Large intestine (tissue), 3 donors: ENCODE measurements at regions not wholly inside any gene's neighbourhood (a gene's known extent, or its start where the extent isn't known, plus 50 kb on each side); places are given as distances from the start of the nearest gene placed in this dataset.
A peak's percentile ranks its signal among the peaks of the same experiment; 100 is the strongest.

ENCODE experiments used
- DNase-seq, 2 donors: peaks; one replicate each; pipeline versions ENCODE4 v3.0.0 to v3.0.0-alpha.2; 2013
- H3K27ac ChIP-seq: one replicate; pipeline ENCODE4 v1.5.1; 2013; ENCODE audit warnings: low read length
- H3K27me3 ChIP-seq: 2 replicates; pipeline ENCODE4 v1.6.1; 2013; ENCODE audit warnings: low read length; ENCODE audit not compliant: control insufficient read depth, insufficient read depth
- H3K36me3 ChIP-seq: 2 replicates; pipeline ENCODE4 v1.6.1; 2013; ENCODE audit warnings: low read length; ENCODE audit not compliant: control insufficient read depth, insufficient read depth
- H3K4me1 ChIP-seq: one replicate; pipeline ENCODE4 v1.6.1; 2013; ENCODE audit warnings: low read length; ENCODE audit not compliant: control insufficient read depth, insufficient read depth
- H3K4me3 ChIP-seq: one replicate; pipeline ENCODE4 v1.5.1; 2013; ENCODE audit warnings: low read length
- H3K9me3 ChIP-seq: one replicate; pipeline ENCODE4 v1.6.1; 2013; ENCODE audit warnings: mild to moderate bottlenecking, low read depth, low read length, moderate library complexity; ENCODE audit not compliant: control insufficient read depth
- WGBS: methylation state at CpG from one replicate; pipeline ENCODE4 v1.1.5; 2013; ENCODE audit warnings: low lambda C conversion rate; ENCODE audit not compliant: insufficient coverage; 5-methylcytosine and 5-hydroxymethylcytosine counted together

GRCh38 chr9:80632041-80632440, 1057.3 kb downstream of the TLE1 start:
- H3K4me3 ChIP-seq, result no peak overlapping the region
- no peaks in the 10 kb centered on the region for H3K4me1 ChIP-seq
- no peaks in the 10 kb centered on the region for H3K9me3 ChIP-seq
- H3K27me3 ChIP-seq, result no peaks in the 10 kb centered on the region
- H3K27ac ChIP-seq, result no peak overlapping the region
- no peak for DNase-seq
- H3K36me3 ChIP-seq, result no peaks in the 10 kb centered on the region

- Histone ChIP-seq H3K36me3 (no peaks in the 10 kb centered on the region), H3K4me1 (no peaks in the 10 kb centered on the region), H3K27me3 (no peaks in the 10 kb centered on the region), H3K4me3 (no peak overlapping the region), H3K9me3 (no peaks in the 10 kb centered on the region), H3K27ac (no peak overlapping the region)
- 63% methylated on average over 1 of the region's 1 CpG for WGBS
- DNase-seq, result no peak
Observed at GRCh38 chr9:80622508-80622907, 1050.7 kb downstream of the TLE4 start.

- Histone ChIP-seq H3K27ac (no peak overlapping the region), H3K4me3 (no peak overlapping the region), H3K36me3 (no peaks in the 10 kb centered on the region), H3K27me3 (no peaks in the 10 kb centered on the region), H3K9me3 (no peaks in the 10 kb centered on the region), H3K4me1 (no peaks in the 10 kb centered on the region)
- no peak for DNase-seq
- 14% methylated on average over 2 of the region's 3 CpGs for WGBS
Observed at GRCh38 chr9:80619356-80619755, 1047.6 kb downstream of the TLE4 start.

GRCh38 chr9:80615964-80616363, 1044.2 kb downstream of the TLE4 start:
- Histone ChIP-seq H3K4me1 (no peaks in the 10 kb centered on the region), H3K27me3 (no peaks in the 10 kb centered on the region), H3K9me3 (no peaks in the 10 kb centered on the region), H3K27ac (no peak overlapping the region), H3K4me3 (no peak overlapping the region), H3K36me3 (no peaks in the 10 kb centered on the region)
- no peak for DNase-seq
- 80% methylated on average over 1 of the region's 4 CpGs for WGBS

GRCh38 chr9:80605793-80606192, 1034.0 kb downstream of the TLE4 start:
- no peak for DNase-seq
- Histone ChIP-seq H3K9me3 (no peaks in the 10 kb centered on the region), H3K4me3 (no peak overlapping the region), H3K36me3 (no peaks in the 10 kb centered on the region), H3K4me1 (no peaks in the 10 kb centered on the region), H3K27me3 (no peaks in the 10 kb centered on the region), H3K27ac (no peak overlapping the region)
- WGBS, result no CpG with 5 or more reads among the region's 3 CpGs

GRCh38 chr9:80605129-80605528, 1033.4 kb downstream of the TLE4 start:
- no peaks in the 10 kb centered on the region for H3K27me3 ChIP-seq
- peak in 1 of 2 donors; percentile 3 for DNase-seq
- H3K9me3 ChIP-seq, result no peaks in the 10 kb centered on the region
- no peaks in the 10 kb centered on the region for H3K4me1 ChIP-seq
- no peak overlapping the region for H3K27ac ChIP-seq
- H3K36me3 ChIP-seq, result no peaks in the 10 kb centered on the region
- no peak overlapping the region for H3K4me3 ChIP-seq
- WGBS, result 18% methylated on average over 2 of the region's 2 CpGs

GRCh38 chr9:80602291-80602690, 1030.5 kb downstream of the TLE4 start:
- Histone ChIP-seq H3K9me3 (no peaks in the 10 kb centered on the region), H3K36me3 (no peaks in the 10 kb centered on the region), H3K27me3 (no peaks in the 10 kb centered on the region), H3K4me1 (no peaks in the 10 kb centered on the region), H3K4me3 (no peak overlapping the region), H3K27ac (no peak overlapping the region)
- DNase-seq, result no peak
- WGBS, result no CpG with 5 or more reads among the region's 5 CpGs

- H3K4me1 ChIP-seq, result no peaks in the 10 kb centered on the region
- no peaks in the 10 kb centered on the region for H3K36me3 ChIP-seq
- no peak overlapping the region for H3K27ac ChIP-seq
- no peak overlapping the region for H3K4me3 ChIP-seq
- peaks cover 5% of the 10 kb centered on the region for H3K9me3 ChIP-seq
- no peaks in the 10 kb centered on the region for H3K27me3 ChIP-seq
- DNase-seq, result no peak
Observed at GRCh38 chr9:80596579-80596978, 1024.8 kb downstream of the TLE4 start.

GRCh38 chr9:80595192-80595591, 1023.4 kb downstream of the TLE4 start:
- H3K27me3 ChIP-seq, result no peaks in the 10 kb centered on the region
- peaks cover 5% of the 10 kb centered on the region for H3K9me3 ChIP-seq
- no CpG with 5 or more reads among the region's 4 CpGs for WGBS
- H3K36me3 ChIP-seq, result no peaks in the 10 kb centered on the region
- H3K4me3 ChIP-seq, result no peak overlapping the region
- H3K4me1 ChIP-seq, result no peaks in the 10 kb centered on the region
- no peak for DNase-seq
- no peak overlapping the region for H3K27ac ChIP-seq

GRCh38 chr9:80592413-80592812, 1020.6 kb downstream of the TLE4 start:
- H3K4me1 ChIP-seq, result no peaks in the 10 kb centered on the region
- peaks cover 5% of the 10 kb centered on the region for H3K9me3 ChIP-seq
- DNase-seq, result no peak
- no peaks in the 10 kb centered on the region for H3K36me3 ChIP-seq
- no peak overlapping the region for H3K27ac ChIP-seq
- no peaks in the 10 kb centered on the region for H3K27me3 ChIP-seq
- no peak overlapping the region for H3K4me3 ChIP-seq

- WGBS, result 100% methylated on average over 1 of the region's 1 CpG
- no peaks in the 10 kb centered on the region for H3K36me3 ChIP-seq
- no peak for DNase-seq
- H3K9me3 ChIP-seq, result no peaks in the 10 kb centered on the region
- H3K4me1 ChIP-seq, result no peaks in the 10 kb centered on the region
- no peak overlapping the region for H3K27ac ChIP-seq
- no peak overlapping the region for H3K4me3 ChIP-seq
- no peaks in the 10 kb centered on the region for H3K27me3 ChIP-seq
Observed at GRCh38 chr9:80586786-80587330, 1015.1 kb downstream of the TLE4 start.
